ENCODE measurements at regions not wholly inside any gene's neighbourhood (a gene's known extent, or its start where the extent isn't known, plus 50 kb on each side); places are given as distances from the start of the nearest gene placed in this dataset.

DNA sequence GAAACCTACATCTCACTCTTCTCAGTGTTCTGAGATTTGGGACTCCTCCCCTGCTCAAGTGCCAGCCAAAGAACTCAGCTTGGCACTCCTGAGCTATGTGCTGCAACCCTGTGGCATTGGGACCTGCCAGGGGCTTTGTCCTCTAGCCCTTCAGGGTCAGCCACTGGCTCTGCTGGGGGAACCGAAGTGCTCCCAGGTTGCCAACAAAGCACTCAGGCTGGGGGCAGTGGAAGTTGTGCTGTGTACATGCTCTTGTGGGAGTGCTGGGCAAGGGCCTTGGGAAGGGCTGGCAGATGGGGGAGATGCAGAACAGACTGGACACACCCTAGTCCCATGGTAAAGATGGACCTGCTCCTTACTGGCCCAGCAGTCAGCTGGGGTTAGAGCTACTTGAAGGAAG is 498.6 kb downstream of the CAAP1 start:
- no peak overlapping the region for H3K4me3 ChIP-seq (ENCODE audit: control insufficient read depth, low read depth, low read length)
- no peak for DNase-seq (ENCODE audit: low read depth)
- TF ChIP-seq, protein P1, sequence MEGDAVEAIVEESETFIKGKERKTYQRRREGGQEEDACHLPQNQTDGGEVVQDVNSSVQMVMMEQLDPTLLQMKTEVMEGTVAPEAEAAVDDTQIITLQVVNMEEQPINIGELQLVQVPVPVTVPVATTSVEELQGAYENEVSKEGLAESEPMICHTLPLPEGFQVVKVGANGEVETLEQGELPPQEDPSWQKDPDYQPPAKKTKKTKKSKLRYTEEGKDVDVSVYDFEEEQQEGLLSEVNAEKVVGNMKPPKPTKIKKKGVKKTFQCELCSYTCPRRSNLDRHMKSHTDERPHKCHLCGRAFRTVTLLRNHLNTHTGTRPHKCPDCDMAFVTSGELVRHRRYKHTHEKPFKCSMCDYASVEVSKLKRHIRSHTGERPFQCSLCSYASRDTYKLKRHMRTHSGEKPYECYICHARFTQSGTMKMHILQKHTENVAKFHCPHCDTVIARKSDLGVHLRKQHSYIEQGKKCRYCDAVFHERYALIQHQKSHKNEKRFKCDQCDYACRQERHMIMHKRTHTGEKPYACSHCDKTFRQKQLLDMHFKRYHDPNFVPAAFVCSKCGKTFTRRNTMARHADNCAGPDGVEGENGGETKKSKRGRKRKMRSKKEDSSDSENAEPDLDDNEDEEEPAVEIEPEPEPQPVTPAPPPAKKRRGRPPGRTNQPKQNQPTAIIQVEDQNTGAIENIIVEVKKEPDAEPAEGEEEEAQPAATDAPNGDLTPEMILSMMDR (IDR thresholded peaks at IDR 0.05; ENCODE audit: control insufficient read depth, insufficient read depth, low read depth, low read length, missing control alignments): no peak

DNA sequence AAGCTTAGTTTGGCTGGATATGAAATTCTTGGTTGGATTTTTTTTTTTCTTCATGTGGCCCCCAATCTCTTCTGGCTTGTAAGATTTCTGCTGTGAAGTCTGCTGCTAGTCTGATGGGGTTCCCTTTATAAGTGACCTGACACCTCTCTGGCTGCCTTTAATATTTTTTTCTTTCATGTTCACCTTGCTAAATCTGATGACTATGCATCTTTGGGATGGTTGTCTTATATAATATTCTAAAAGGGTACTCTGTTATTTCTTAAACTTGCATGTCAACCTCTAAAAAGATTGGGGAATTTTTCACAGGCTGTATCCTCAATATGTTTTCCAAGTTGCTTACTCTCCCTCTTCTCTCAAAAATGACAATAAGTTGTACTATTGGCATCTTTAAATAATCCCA is 500.0 kb downstream of the CAAP1 start:
- TF ChIP-seq, protein P1 (IDR thresholded peaks at IDR 0.05; ENCODE audit: control insufficient read depth, insufficient read depth, low read depth, low read length, missing control alignments): no peak

DNA sequence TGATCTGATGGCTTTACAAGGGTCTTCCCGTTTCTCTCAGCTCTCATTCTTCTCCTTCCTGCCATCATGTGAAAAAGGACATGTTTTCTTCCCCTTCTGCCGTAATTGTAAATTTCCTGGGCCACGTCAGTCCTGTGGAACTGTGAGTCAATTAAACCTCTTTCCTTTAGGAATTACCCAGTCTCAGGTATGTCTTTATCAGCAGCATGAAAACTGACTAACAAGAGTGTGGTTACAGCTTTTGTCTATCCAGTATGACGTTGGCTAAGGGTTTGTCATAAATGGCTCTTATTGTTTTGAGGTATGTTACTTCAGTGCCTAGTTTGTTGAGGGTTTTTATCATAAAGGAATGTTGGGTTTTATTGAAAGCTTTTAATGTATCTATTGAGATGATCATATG is 501.6 kb downstream of the CAAP1 start:
- TF ChIP-seq, protein P1 (IDR thresholded peaks at IDR 0.05; ENCODE audit: control insufficient read depth, insufficient read depth, low read depth, low read length, missing control alignments): no peak
- no peak for DNase-seq (ENCODE audit: low read depth)
- no peak overlapping the region for H3K4me3 ChIP-seq (ENCODE audit: control insufficient read depth, low read depth, low read length)

More for the DNA sequence above, 500.0 kb downstream of the CAAP1 start:
- no peak overlapping the region for H3K4me3 ChIP-seq (ENCODE audit: control insufficient read depth, low read depth, low read length)
- no peak for DNase-seq (ENCODE audit: low read depth)

DNA sequence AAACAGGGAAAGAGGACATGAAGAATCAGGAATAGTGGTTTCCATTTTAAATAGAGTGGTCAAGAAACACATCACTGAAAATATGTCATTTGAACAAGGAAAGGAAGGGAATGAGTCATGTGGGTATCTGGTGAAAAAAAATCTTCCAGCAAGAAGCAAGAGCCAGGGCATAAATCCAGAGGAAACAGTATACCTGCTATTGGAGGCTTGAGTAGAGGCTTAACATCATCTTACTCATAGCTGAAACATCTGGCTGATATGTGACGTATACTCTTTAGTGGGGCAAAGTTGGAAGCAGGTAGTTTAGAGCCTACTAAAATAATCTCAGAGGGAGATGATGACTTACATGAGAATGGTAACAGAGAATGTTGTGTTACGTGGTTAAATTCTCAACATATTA is 517.2 kb downstream of the CAAP1 start:
- no peak overlapping the region for H3K4me3 ChIP-seq (ENCODE audit: control insufficient read depth, low read depth, low read length)
- TF ChIP-seq, protein P1 (IDR thresholded peaks at IDR 0.05; ENCODE audit: control insufficient read depth, insufficient read depth, low read depth, low read length, missing control alignments): no peak
- no peak for DNase-seq (ENCODE audit: low read depth)

DNA sequence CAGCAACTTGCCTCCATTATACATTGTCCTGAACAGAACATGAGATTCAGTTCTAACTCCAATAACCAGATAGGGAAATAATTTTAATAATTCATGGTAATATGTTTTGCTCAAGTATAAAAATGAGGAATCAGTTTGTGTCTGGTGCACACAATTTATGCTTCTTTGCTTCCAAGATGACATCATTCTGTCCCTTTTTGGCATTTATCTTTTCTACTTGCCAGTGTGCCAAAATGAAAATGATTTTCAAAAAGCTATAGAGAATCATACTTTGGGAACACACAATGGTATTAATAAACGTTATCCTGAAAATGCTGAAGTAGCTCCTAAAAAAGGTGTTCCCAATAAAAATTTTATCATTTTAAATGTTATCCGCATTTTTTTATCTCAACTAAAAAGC is 519.0 kb downstream of the CAAP1 start:
- DNase-seq (ENCODE audit: low read depth): no peak
- TF ChIP-seq, protein P1 (IDR thresholded peaks at IDR 0.05; ENCODE audit: control insufficient read depth, insufficient read depth, low read depth, low read length, missing control alignments): no peak
- H3K4me3 ChIP-seq (ENCODE audit: control insufficient read depth, low read depth, low read length): no peak overlapping the region

DNA sequence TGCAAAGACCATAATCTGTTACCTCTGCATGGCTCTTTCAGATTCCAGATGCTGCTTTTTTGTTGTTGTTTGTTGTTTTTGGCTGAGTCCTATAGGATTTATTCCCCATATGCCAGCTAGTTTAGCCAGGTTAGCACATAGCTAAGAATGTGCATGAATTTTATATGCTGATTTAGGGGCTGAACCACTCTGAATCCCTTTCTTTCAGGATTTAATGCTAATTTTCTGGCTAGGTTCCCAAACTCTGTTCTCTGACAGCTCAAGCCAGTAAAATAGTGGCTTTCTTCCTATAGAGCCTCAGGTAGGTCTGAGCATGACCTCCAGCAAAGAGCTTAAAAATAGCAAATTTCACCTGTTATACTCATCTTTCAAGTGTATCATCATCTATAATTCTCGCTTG is 521.4 kb downstream of the CAAP1 start:
- TF ChIP-seq, protein P1 (IDR thresholded peaks at IDR 0.05; ENCODE audit: control insufficient read depth, insufficient read depth, low read depth, low read length, missing control alignments): no peak
- H3K4me3 ChIP-seq (ENCODE audit: control insufficient read depth, low read depth, low read length): no peak overlapping the region
- DNase-seq (ENCODE audit: low read depth): no peak

DNA sequence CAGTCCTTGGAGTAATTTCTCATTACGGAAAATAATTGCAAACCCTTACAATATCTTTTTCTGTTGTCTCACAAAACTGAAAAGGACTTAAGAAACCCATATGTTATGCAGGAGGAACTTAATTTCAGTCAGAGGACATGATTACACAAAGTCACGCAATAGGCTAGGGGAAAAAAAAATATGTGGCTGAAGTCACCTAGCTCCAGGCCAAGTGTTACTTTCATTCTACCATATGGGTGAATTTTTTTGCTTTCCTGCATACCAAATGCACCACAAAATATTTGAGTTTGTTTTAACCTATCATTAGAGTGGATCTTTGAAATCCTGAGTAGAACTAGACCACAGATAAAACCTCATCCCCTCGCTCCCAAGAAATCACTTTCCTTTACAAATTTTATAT is 523.5 kb downstream of the CAAP1 start:
- TF ChIP-seq, protein P1 (IDR thresholded peaks at IDR 0.05; ENCODE audit: control insufficient read depth, insufficient read depth, low read depth, low read length, missing control alignments): no peak
- DNase-seq (ENCODE audit: low read depth): peak; percentile 63

More for the DNA sequence above, 523.5 kb downstream of the CAAP1 start:
- H3K4me3 ChIP-seq (ENCODE audit: control insufficient read depth, low read depth, low read length): no peak overlapping the region

Data from AG09309 (cell line).